GM12872 (cell line): ENCODE measurements at regions not wholly inside any gene's neighbourhood (a gene's known extent, or its start where the extent isn't known, plus 50 kb on each side); places are given as distances from the start of the nearest gene placed in this dataset.

Experiments used
- TF ChIP-seq, protein P1 (sequence below): IDR thresholded peaks from 3 replicates; pipeline ENCODE4 v1.5.1; 2011; ENCODE audit warnings: low read depth, mild to moderate bottlenecking, low read length, moderate library complexity; ENCODE audit not compliant: insufficient read depth

DNA sequence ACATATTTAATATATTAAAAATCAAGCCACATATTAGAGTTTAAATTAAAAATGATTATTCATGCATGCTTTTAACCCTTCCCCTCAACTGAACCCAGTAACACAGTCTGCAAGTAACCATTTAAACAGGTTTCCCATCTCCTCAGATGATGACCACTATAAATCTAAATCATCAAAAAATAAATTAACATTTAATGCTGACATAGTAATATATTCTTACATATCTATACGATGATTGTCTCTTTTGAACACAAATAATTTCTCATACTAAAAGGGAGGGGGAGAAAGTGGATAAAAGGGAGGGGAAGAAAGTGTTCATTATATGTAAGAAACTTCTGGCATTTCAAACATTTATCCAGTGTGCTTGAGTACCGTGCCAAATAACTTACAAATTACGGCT, 701.6 kb downstream of the MTRR start:
- TF ChIP-seq, protein P1, sequence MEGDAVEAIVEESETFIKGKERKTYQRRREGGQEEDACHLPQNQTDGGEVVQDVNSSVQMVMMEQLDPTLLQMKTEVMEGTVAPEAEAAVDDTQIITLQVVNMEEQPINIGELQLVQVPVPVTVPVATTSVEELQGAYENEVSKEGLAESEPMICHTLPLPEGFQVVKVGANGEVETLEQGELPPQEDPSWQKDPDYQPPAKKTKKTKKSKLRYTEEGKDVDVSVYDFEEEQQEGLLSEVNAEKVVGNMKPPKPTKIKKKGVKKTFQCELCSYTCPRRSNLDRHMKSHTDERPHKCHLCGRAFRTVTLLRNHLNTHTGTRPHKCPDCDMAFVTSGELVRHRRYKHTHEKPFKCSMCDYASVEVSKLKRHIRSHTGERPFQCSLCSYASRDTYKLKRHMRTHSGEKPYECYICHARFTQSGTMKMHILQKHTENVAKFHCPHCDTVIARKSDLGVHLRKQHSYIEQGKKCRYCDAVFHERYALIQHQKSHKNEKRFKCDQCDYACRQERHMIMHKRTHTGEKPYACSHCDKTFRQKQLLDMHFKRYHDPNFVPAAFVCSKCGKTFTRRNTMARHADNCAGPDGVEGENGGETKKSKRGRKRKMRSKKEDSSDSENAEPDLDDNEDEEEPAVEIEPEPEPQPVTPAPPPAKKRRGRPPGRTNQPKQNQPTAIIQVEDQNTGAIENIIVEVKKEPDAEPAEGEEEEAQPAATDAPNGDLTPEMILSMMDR, result no peak

GRCh38 chr5:8576178-8576577, 707.2 kb downstream of the MTRR start:
- TF ChIP-seq, protein P1, result no peak

DNA sequence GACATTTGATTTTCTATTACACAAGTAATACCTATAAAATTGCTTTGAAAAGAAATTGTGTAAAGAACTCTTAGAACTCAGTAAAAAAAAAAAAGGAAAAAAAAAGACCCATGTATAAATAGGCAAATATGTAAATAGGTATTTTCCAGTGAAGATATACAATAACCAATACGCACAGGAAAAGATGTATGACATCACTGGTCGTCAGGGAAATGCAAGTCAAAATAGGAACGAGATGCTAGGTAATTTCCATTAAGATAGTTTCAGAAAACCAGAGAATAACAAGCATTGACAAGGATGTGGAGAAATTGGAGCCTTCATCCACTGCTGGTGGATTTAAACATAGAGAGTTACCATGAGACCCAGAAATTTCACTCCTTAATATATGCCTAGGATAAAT, 708.8 kb downstream of the MTRR start:
- TF ChIP-seq, protein P1, result no peak

- TF ChIP-seq, protein P1, result no peak
Observed at GRCh38 chr5:8580298-8580697, 711.4 kb downstream of the MTRR start.

DNA sequence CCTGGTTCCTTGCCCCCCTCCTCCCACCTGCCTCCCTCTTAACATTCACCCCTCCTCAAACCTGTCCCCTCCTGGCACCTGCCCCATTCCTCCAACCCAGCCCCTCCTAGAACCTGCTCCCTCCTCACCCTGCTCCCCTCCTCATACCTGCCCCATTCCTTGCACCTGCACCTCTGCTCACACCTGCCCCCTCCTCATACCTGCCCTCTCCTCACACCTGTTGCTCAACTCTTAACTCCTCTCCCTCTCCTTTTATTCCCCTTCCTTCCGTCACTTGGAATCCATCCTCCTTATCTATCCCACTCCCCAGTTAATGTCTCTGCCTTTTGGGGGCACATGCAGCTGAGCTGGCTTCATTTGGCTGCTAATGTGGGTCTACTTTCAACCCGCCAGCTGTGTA, 712.1 kb downstream of the MTRR start:
- TF ChIP-seq, protein P1, result no peak

GRCh38 chr5:8585230-8586018, 716.5 kb downstream of the MTRR start:
- TF ChIP-seq, protein P1, result no peak

GRCh38 chr5:8590959-8591358, 722.0 kb downstream of the MTRR start:
- TF ChIP-seq, protein P1, result no peak
